Breast epithelium (tissue), 3 donors: ENCODE measurements at regions not wholly inside any gene's neighbourhood (a gene's known extent, or its start where the extent isn't known, plus 50 kb on each side); places are given as distances from the start of the nearest gene placed in this dataset.

Source experiments
- CTCF ChIP-seq, 3 donors: fragments of 450-650 bp; IDR thresholded peaks; one replicate each; pipeline ENCODE4 v1.5.1; 2016 to 2017; ENCODE audit warnings: antibody characterized with exemption in 3 of 3, mild to moderate bottlenecking in 3 of 3, moderate library complexity in 3 of 3
- POLR2A ChIP-seq: fragments of 450-650 bp; IDR thresholded peaks from one replicate; pipeline ENCODE4 v1.6.1; 2016; ENCODE audit warnings: antibody characterized with exemption, mild to moderate bottlenecking, moderate library complexity

DNA sequence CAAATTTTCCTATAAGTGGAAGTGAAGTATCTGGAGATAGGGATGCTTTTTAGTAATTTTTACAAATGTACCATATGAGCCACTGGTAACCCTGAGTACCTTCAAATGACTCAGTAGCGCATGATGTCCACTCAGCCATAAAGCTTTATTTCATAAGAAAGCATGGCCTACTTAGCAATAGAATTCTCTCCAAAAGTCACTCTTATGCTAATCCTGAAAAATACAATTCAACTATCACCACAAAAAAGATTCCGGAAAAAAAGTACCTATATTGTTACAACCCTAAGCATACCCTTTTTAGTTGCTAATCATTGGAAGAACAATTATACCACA, 732.2 kb downstream of the SOCS6 start:
- TF ChIP-seq CTCF (IDR thresholded peaks at IDR 0.05), result no peak
- no peak for TF ChIP-seq POLR2A
